HG02642 (cell line): ENCODE measurements at regions not wholly inside any gene's neighbourhood (a gene's known extent, or its start where the extent isn't known, plus 50 kb on each side); places are given as distances from the start of the nearest gene placed in this dataset.
"Not testable (repeated sequence)": the region's sequence is repeated elsewhere in the genome, so short reads cannot be mapped to it uniquely, and the experiment has no call there.

Experiments used
- ATAC-seq: cut with Tn5 transposase; IDR thresholded peaks from one replicate; pipeline ENCODE4 v1.9.1; 2021; ENCODE audit warnings: mild to moderate bottlenecking; ENCODE audit not compliant: unreplicated experiment, poor library complexity

GRCh38 chr3:166571686-166572085, 734.5 kb upstream of the BCHE start:
- ATAC-seq = not testable (repeated sequence)

- ATAC-seq = no peak
Observed at GRCh38 chr3:166570102-166570501, 732.9 kb upstream of the BCHE start.

GRCh38 chr3:166569589-166569988, 732.4 kb upstream of the BCHE start:
- no peak for ATAC-seq

GRCh38 chr3:166560253-166560652, 723.0 kb upstream of the BCHE start:
- ATAC-seq = no peak

- no peak for ATAC-seq
Observed at GRCh38 chr3:166556955-166557354, 719.7 kb upstream of the BCHE start.

- ATAC-seq = no peak
Observed at GRCh38 chr3:166554023-166554422, 716.8 kb upstream of the BCHE start.

- ATAC-seq = no peak
Observed at GRCh38 chr3:166533740-166534139, 696.5 kb upstream of the BCHE start.

- no peak for ATAC-seq
Observed at GRCh38 chr3:166531730-166532129, 694.5 kb upstream of the BCHE start.

- ATAC-seq = no peak
Observed at GRCh38 chr3:166527325-166527724, 690.1 kb upstream of the BCHE start.

- no peak for ATAC-seq
Observed at GRCh38 chr3:166526881-166527280, 689.7 kb upstream of the BCHE start.

- no peak for ATAC-seq
Observed at GRCh38 chr3:166522017-166522416, 684.8 kb upstream of the BCHE start.

GRCh38 chr3:166519443-166519842, 682.2 kb upstream of the BCHE start:
- no peak for ATAC-seq

GRCh38 chr3:166518040-166518439, 680.8 kb upstream of the BCHE start:
- ATAC-seq = no peak

- ATAC-seq = no peak
Observed at GRCh38 chr3:166510382-166510781, 673.2 kb upstream of the BCHE start.

GRCh38 chr3:166500420-166500819, 663.2 kb upstream of the BCHE start:
- ATAC-seq = not testable (repeated sequence)

GRCh38 chr3:166499636-166500035, 662.4 kb upstream of the BCHE start:
- ATAC-seq = no peak

GRCh38 chr3:166498446-166498845, 661.2 kb upstream of the BCHE start:
- ATAC-seq = no peak

GRCh38 chr3:166489826-166490225, 652.6 kb upstream of the BCHE start:
- no peak for ATAC-seq

- ATAC-seq = no peak
Observed at GRCh38 chr3:166488977-166489672, 651.9 kb upstream of the BCHE start.

GRCh38 chr3:166484470-166484869, 647.2 kb upstream of the BCHE start:
- ATAC-seq = no peak

GRCh38 chr3:166481340-166481739, 644.1 kb upstream of the BCHE start:
- no peak for ATAC-seq

- ATAC-seq = no peak
Observed at GRCh38 chr3:166478356-166478755, 641.1 kb upstream of the BCHE start.

- ATAC-seq = no peak
Observed at GRCh38 chr3:166473501-166473900, 636.3 kb upstream of the BCHE start.
